CD1c-positive myeloid dendritic cell (primary cell): ENCODE measurements at regions not wholly inside any gene's neighbourhood (a gene's known extent, or its start where the extent isn't known, plus 50 kb on each side); places are given as distances from the start of the nearest gene placed in this dataset.

Experiments used
- DNase-seq: peaks from one replicate; pipeline ENCODE4 v3.0.0-alpha.2; 2016; ENCODE audit errors: extremely low spot score

- DNase-seq = peak; percentile 12
Measured at GRCh38 chr7:135731-136645, 56.4 kb upstream of the FAM20C start.

GRCh38 chr7:137094-137891 lies 55.1 kb upstream of the FAM20C start:
- peak; percentile 79 for DNase-seq

GRCh38 chr7:139131-139530 lies 53.2 kb upstream of the FAM20C start:
- no peak for DNase-seq

- DNase-seq = no peak
Measured at GRCh38 chr7:139561-140243, 52.7 kb upstream of the FAM20C start.

- DNase-seq = no peak
Measured at GRCh38 chr7:140996-141395, 51.4 kb upstream of the FAM20C start.

GRCh38 chr7:142248-142941 lies 50.0 kb upstream of the FAM20C start:
- peak; percentile 3 for DNase-seq
